CD14-positive monocyte (primary cell): ENCODE measurements at regions not wholly inside any gene's neighbourhood (a gene's known extent, or its start where the extent isn't known, plus 50 kb on each side); places are given as distances from the start of the nearest gene placed in this dataset.

Experiments
- DNase-seq, 3 donors: peaks; one replicate each; pipeline ENCODE4 v3.0.0-alpha.2; 2011 to 2022
- H2AFZ ChIP-seq: 2 replicates; pipeline ENCODE4 v1.6.0; 2012; ENCODE audit warnings: mild to moderate bottlenecking, low read depth, low read length, inconsistent platforms; ENCODE audit not compliant: insufficient read depth, poor library complexity, severe bottlenecking
- H3K27ac ChIP-seq, 2 donors: 1 replicate in 1 of 2; 2 replicates in 1 of 2; pipeline ENCODE4 v1.5.1; 2012 to 2013; ENCODE audit warnings: low read length in 2 of 2, control low read depth in 1 of 2, inconsistent platforms in 1 of 2, low read depth in 1 of 2, mild to moderate bottlenecking in 1 of 2
- H3K27me3 ChIP-seq, 2 donors: one replicate each; pipeline versions ENCODE4 v1.6.0 to v1.6.1; 2011 to 2013; ENCODE audit warnings: low read length in 2 of 2; ENCODE audit not compliant: control insufficient read depth in 2 of 2, insufficient read depth in 2 of 2
- H3K36me3 ChIP-seq, 2 donors: replicated peaks in 1 of 2; 1 replicate in 1 of 2; 2 replicates in 1 of 2; pipeline versions ENCODE4 v1.5.1 to v1.6.1; 2012 to 2013; ENCODE audit warnings: low read length in 2 of 2, control low read depth in 1 of 2, inconsistent platforms in 1 of 2, mild to moderate bottlenecking in 1 of 2; ENCODE audit not compliant: insufficient read depth in 2 of 2, control insufficient read depth in 1 of 2
- H3K4me1 ChIP-seq, 2 donors: 1 replicate in 1 of 2; 2 replicates in 1 of 2; pipeline versions ENCODE4 v1.5.1 to v1.6.1; 2012 to 2013; ENCODE audit warnings: low read length in 2 of 2, control low read depth in 1 of 2, inconsistent platforms in 1 of 2, mild to moderate bottlenecking in 1 of 2, moderate library complexity in 1 of 2; ENCODE audit not compliant: insufficient read depth in 2 of 2, control insufficient read depth in 1 of 2
- H3K4me2 ChIP-seq: replicated peaks from 2 replicates; pipeline ENCODE3; 2012; ENCODE audit warnings: low read length, moderate library complexity, mild to moderate bottlenecking; ENCODE audit not compliant: poor library complexity, severe bottlenecking; ENCODE audit errors: extremely low read depth
- H3K4me3 ChIP-seq, 3 experiments: fragments of 200-600 bp in 1 of 3; sonication (generic) in 1 of 3; replicated peaks in 1 of 3; 1 replicate in 2 of 3; 2 replicates in 1 of 3; pipeline ENCODE4 v1.5.1; 2011 to 2013; ENCODE audit warnings: low read length in 3 of 3, mild to moderate bottlenecking in 3 of 3, control low read depth in 2 of 3, low read depth in 2 of 3, inconsistent platforms in 1 of 3, moderate library complexity in 1 of 3
- H3K79me2 ChIP-seq: 2 replicates; pipeline ENCODE4 v1.6.0; 2012; ENCODE audit warnings: mild to moderate bottlenecking, control low read depth, inconsistent platforms, low read length, moderate library complexity; ENCODE audit not compliant: insufficient read depth
- H3K9ac ChIP-seq: 2 replicates; pipeline ENCODE4 v1.6.0; 2017; ENCODE audit warnings: low read length, mild to moderate bottlenecking; ENCODE audit not compliant: insufficient read depth, poor library complexity, severe bottlenecking
- H3K9me3 ChIP-seq, 2 donors: replicated peaks in 1 of 2; 1 replicate in 1 of 2; 2 replicates in 1 of 2; pipeline versions ENCODE4 v1.5.1 to v1.6.1; 2012 to 2013; ENCODE audit warnings: low read length in 2 of 2, control low read depth in 1 of 2; ENCODE audit not compliant: control insufficient read depth in 1 of 2, insufficient read depth in 1 of 2
- H4K20me1 ChIP-seq: 2 replicates; pipeline ENCODE4 v1.6.0; 2012; ENCODE audit warnings: mild to moderate bottlenecking, low read length, control low read depth, moderate library complexity; ENCODE audit not compliant: insufficient read depth
- H3K27ac Mint-ChIP-seq, 7 donors: one replicate each; pipeline ENCODE4 v1.8.0; 2020; ENCODE audit warnings: mild to moderate bottlenecking in 7 of 7, mixed read lengths in 7 of 7, moderate library complexity in 6 of 7, inconsistent platforms in 2 of 7
- H3K27me3 Mint-ChIP-seq, 3 donors: one replicate each; pipeline ENCODE4 v1.8.0; 2021 to 2022; ENCODE audit warnings: low read depth in 3 of 3, mild to moderate bottlenecking in 3 of 3, mixed read lengths in 3 of 3, moderate library complexity in 3 of 3, inconsistent platforms in 1 of 3
- H3K36me3 Mint-ChIP-seq, 2 donors: one replicate each; pipeline ENCODE4 v1.8.0; 2020; ENCODE audit warnings: mixed read lengths in 2 of 2, inconsistent platforms in 1 of 2, mild to moderate bottlenecking in 1 of 2
- H3K4me1 Mint-ChIP-seq: one replicate; pipeline ENCODE4 v1.8.0; 2020; ENCODE audit warnings: mild to moderate bottlenecking, mixed read lengths
- H3K4me3 Mint-ChIP-seq, 2 donors: one replicate each; pipeline ENCODE4 v1.8.0; 2020; ENCODE audit warnings: mild to moderate bottlenecking in 2 of 2, mixed read lengths in 2 of 2, moderate library complexity in 1 of 2
- H3K9me3 Mint-ChIP-seq, 7 donors: one replicate each; pipeline ENCODE4 v1.8.0; 2020 to 2022; ENCODE audit warnings: mixed read lengths in 7 of 7, mild to moderate bottlenecking in 6 of 7, moderate library complexity in 6 of 7, inconsistent platforms in 2 of 7
- CTCF ChIP-seq: fragments of 200-600 bp; IDR thresholded peaks from one replicate; pipeline ENCODE4 v1.8.0; 2022; ENCODE audit warnings: antibody characterized with exemption, mild to moderate bottlenecking
- WGBS: methylation state at CpG from one replicate; pipeline ENCODE4 v1.1.5; 2013; ENCODE audit warnings: missing lambda C conversion rate; ENCODE audit not compliant: insufficient coverage; 5-methylcytosine and 5-hydroxymethylcytosine counted together
- intact Hi-C, 2 donors: fragments of 100-400 bp; cut with micrococcal nuclease; formaldehyde crosslinking; loops; one replicate each; pipeline versions ENCODE4 v1.15.0 to v1.15.1; 2023

GRCh38 chr3:178184833-178185232, 351.4 kb upstream of the KCNMB2 start:
- Mint-ChIP-seq H3K9me3 (peaks cover 0 to 1% (median 0%) of the 10 kb centered on the region in 7 donors), H3K27me3 (peaks cover 0 to 1% (median 0%) of the 10 kb centered on the region in 3 donors), H3K36me3 (no peaks in the 10 kb centered on the region), H3K27ac (no peak overlapping the region), H3K4me1 (no peaks in the 10 kb centered on the region), H3K4me3 (no peak overlapping the region)
- no peaks in the 10 kb centered on the region for H3K79me2 ChIP-seq
- DNase-seq: no peak
- H3K36me3 ChIP-seq: no peaks in the 10 kb centered on the region
- no peak for TF ChIP-seq CTCF
- no peak overlapping the region for H3K9ac ChIP-seq
- H2AFZ ChIP-seq: no peak overlapping the region
- no peaks in the 10 kb centered on the region for H3K4me1 ChIP-seq
- no peak overlapping the region for H3K4me3 ChIP-seq
- WGBS: no CpG with 5 or more reads among the region's 2 CpGs
- H3K27ac ChIP-seq: no peak overlapping the region
- no peaks in the 10 kb centered on the region for H4K20me1 ChIP-seq
- no peaks in the 10 kb centered on the region for H3K9me3 ChIP-seq
- H3K4me2 ChIP-seq: no peak overlapping the region
- H3K27me3 ChIP-seq: no peaks in the 10 kb centered on the region
- intact Hi-C loops: no loop called here

GRCh38 chr3:178186666-178187065, 349.6 kb upstream of the KCNMB2 start:
- Mint-ChIP-seq H3K9me3 (peaks cover 0 to 3% (median 0%) of the 10 kb centered on the region in 7 donors), H3K36me3 (no peaks in the 10 kb centered on the region), H3K4me3 (no peak overlapping the region), H3K4me1 (no peaks in the 10 kb centered on the region), H3K27me3 (peaks cover 0 to 1% (median 0%) of the 10 kb centered on the region in 3 donors), H3K27ac (no peak overlapping the region)
- H3K4me3 ChIP-seq: no peak overlapping the region
- H3K36me3 ChIP-seq: no peaks in the 10 kb centered on the region
- no peak overlapping the region for H3K4me2 ChIP-seq
- WGBS: no CpG with 5 or more reads among the region's 4 CpGs
- H3K9ac ChIP-seq: no peak overlapping the region
- H3K27me3 ChIP-seq: no peaks in the 10 kb centered on the region
- H3K79me2 ChIP-seq: no peaks in the 10 kb centered on the region
- H3K27ac ChIP-seq: no peak overlapping the region
- no peak for TF ChIP-seq CTCF
- intact Hi-C loops: no loop called here
- H4K20me1 ChIP-seq: no peaks in the 10 kb centered on the region
- H2AFZ ChIP-seq: no peak overlapping the region
- no peaks in the 10 kb centered on the region for H3K9me3 ChIP-seq
- no peaks in the 10 kb centered on the region for H3K4me1 ChIP-seq
- DNase-seq: no peak
